Fibroblast of the aortic adventitia (primary cell): ENCODE measurements at regions not wholly inside any gene's neighbourhood (a gene's known extent, or its start where the extent isn't known, plus 50 kb on each side); places are given as distances from the start of the nearest gene placed in this dataset.

Source experiments
- DNase-seq: peaks from one replicate; pipeline ENCODE4 v3.0.0-alpha.2; 2010; ENCODE audit warnings: low read depth
- H3K4me3 ChIP-seq: 2 replicates; pipeline ENCODE4 v1.5.1; 2011; ENCODE audit warnings: low read depth, mild to moderate bottlenecking, control low read depth, low read length, moderate library complexity
- CTCF ChIP-seq: IDR thresholded peaks from 2 replicates; pipeline ENCODE4 v1.5.1; 2011; ENCODE audit warnings: mild to moderate bottlenecking, low read length, control low read depth, inconsistent platforms; ENCODE audit not compliant: insufficient read depth

GRCh38 chr11:81602508-81602907 lies 1131.2 kb downstream of the FAM181B start:
- TF ChIP-seq CTCF, result no peak
- H3K4me3 ChIP-seq, result no peak overlapping the region
- no peak for DNase-seq

GRCh38 chr11:81596704-81597103 lies 1137.0 kb downstream of the FAM181B start:
- no peak for TF ChIP-seq CTCF
- H3K4me3 ChIP-seq, result no peak overlapping the region
- DNase-seq, result no peak

- no peak for DNase-seq
- no peak for TF ChIP-seq CTCF
- H3K4me3 ChIP-seq, result no peak overlapping the region
These were observed 1148.2 kb downstream of the FAM181B start for GRCh38 chr11:81585390-81585933.

GRCh38 chr11:81579339-81579738 lies 1154.3 kb downstream of the FAM181B start:
- DNase-seq, result no peak
- TF ChIP-seq CTCF, result no peak
- no peak overlapping the region for H3K4me3 ChIP-seq

GRCh38 chr11:81578571-81578970 lies 1155.1 kb downstream of the FAM181B start:
- DNase-seq, result no peak
- H3K4me3 ChIP-seq, result no peak overlapping the region
- no peak for TF ChIP-seq CTCF

GRCh38 chr11:81574301-81574700 lies 1159.4 kb downstream of the FAM181B start:
- H3K4me3 ChIP-seq, result no peak overlapping the region
- no peak for DNase-seq
- no peak for TF ChIP-seq CTCF

GRCh38 chr11:81573367-81573766 lies 1160.3 kb downstream of the FAM181B start:
- no peak for DNase-seq
- TF ChIP-seq CTCF, result no peak
- H3K4me3 ChIP-seq, result no peak overlapping the region
